Tibial artery (tissue), 4 donors: ENCODE measurements at regions not wholly inside any gene's neighbourhood (a gene's known extent, or its start where the extent isn't known, plus 50 kb on each side); places are given as distances from the start of the nearest gene placed in this dataset.

ENCODE experiments used
- DNase-seq, 2 donors: peaks; one replicate each; pipeline ENCODE4 v3.0.0-alpha.2; 2019
- H3K27ac ChIP-seq, 2 donors: fragments of 200-600 bp; sonication (generic) in 1 of 2; 1 replicate in 1 of 2; 2 replicates in 1 of 2; pipeline ENCODE4 v1.5.1; 2018 to 2019; ENCODE audit warnings: mild to moderate bottlenecking in 1 of 2
- H3K27me3 ChIP-seq, 2 donors: fragments of 200-600 bp; sonication (generic) in 1 of 2; one replicate each; pipeline versions ENCODE4 v1.5.1 to v1.6.0; 2016 to 2019
- H3K36me3 ChIP-seq, 3 donors: fragments of 200-600 bp; sonication (generic) in 2 of 3; one replicate each; pipeline ENCODE4 v1.5.1; 2016 to 2019; ENCODE audit warnings: mild to moderate bottlenecking in 2 of 3
- H3K4me1 ChIP-seq, 4 donors: fragments of 200-600 bp; sonication (generic) in 2 of 4; 1 replicate in 3 of 4; 2 replicates in 1 of 4; pipeline ENCODE4 v1.5.1; 2016 to 2019
- H3K4me3 ChIP-seq, 2 donors: fragments of 200-600 bp; sonication (generic) in 1 of 2; 1 replicate in 1 of 2; 2 replicates in 1 of 2; pipeline ENCODE4 v1.5.1; 2018 to 2019; ENCODE audit warnings: mild to moderate bottlenecking in 2 of 2
- H3K9me3 ChIP-seq, 3 donors: fragments of 200-600 bp; sonication (generic) in 1 of 3; one replicate each; pipeline ENCODE4 v1.5.1; 2016 to 2019
- intact Hi-C: fragments of 100-400 bp; cut with DNase I; formaldehyde crosslinking; loops from one replicate; pipeline ENCODE4 v1.15.0; 2023; ENCODE audit warnings: low total_unique reads
- TF ChIP-seq, protein P1 (sequence below), 2 experiments: fragments of 200-600 bp in 1 of 2; fragments of 450-650 bp in 1 of 2; IDR thresholded peaks; one replicate each; pipeline ENCODE4 v1.5.1; 2017 to 2019; ENCODE audit warnings: antibody characterized with exemption in 2 of 2, mild to moderate bottlenecking in 1 of 2, moderate library complexity in 1 of 2

DNA sequence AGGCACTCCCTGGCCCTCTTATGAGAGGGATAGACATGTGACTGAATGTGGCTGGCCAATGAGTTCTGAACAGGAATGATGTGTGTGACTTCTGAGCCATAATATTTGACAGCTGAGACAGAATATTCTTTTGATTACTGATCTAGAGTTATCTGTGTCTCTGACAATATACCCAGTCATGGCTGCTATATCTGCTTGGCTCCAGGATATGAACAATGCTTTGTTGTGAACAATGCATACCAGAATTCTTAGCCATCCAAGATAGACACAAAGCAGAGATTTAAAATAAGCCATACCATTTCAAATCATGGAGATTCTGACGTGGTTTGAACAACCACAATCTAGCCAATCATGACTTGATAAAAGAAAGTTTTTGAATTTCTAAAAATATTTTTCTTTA lies 840.3 kb upstream of the SEMA6A start:
- H3K9me3 ChIP-seq, result no peaks in the 10 kb centered on the region
- H3K27ac ChIP-seq, result no peak overlapping the region
- H3K4me1 ChIP-seq, result no peaks in the 10 kb centered on the region
- intact Hi-C loops, result no loop called here
- TF ChIP-seq, protein P1, sequence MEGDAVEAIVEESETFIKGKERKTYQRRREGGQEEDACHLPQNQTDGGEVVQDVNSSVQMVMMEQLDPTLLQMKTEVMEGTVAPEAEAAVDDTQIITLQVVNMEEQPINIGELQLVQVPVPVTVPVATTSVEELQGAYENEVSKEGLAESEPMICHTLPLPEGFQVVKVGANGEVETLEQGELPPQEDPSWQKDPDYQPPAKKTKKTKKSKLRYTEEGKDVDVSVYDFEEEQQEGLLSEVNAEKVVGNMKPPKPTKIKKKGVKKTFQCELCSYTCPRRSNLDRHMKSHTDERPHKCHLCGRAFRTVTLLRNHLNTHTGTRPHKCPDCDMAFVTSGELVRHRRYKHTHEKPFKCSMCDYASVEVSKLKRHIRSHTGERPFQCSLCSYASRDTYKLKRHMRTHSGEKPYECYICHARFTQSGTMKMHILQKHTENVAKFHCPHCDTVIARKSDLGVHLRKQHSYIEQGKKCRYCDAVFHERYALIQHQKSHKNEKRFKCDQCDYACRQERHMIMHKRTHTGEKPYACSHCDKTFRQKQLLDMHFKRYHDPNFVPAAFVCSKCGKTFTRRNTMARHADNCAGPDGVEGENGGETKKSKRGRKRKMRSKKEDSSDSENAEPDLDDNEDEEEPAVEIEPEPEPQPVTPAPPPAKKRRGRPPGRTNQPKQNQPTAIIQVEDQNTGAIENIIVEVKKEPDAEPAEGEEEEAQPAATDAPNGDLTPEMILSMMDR (IDR thresholded peaks at IDR 0.05), result no peak
- no peak overlapping the region for H3K4me3 ChIP-seq
- H3K27me3 ChIP-seq, result no peaks in the 10 kb centered on the region
- no peaks in the 10 kb centered on the region for H3K36me3 ChIP-seq
- no peak for DNase-seq

DNA sequence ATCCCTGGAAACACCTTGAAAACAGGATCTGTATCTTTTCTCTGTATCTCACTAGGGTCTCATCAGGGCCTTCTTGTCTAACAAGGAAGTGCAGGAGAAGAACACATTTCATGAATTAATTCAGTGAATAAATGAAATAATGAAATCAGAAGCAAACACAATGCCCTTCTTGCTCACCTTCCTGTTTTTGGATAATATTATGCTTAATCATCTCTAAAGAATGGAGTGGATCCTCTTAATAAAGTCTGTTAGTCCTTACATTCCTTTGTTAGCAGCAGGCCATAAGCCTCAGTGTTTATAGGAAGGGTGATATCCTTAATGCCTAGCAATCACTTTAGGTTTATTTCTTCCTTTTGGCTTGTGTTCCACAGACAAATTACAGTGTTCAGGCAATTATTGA lies 837.1 kb upstream of the SEMA6A start:
- intact Hi-C loops, result no loop called here
- TF ChIP-seq, protein P1 (IDR thresholded peaks at IDR 0.05), result no peak
- DNase-seq, result no peak
- Histone ChIP-seq H3K4me1 (no peaks in the 10 kb centered on the region), H3K4me3 (no peak overlapping the region), H3K27me3 (no peaks in the 10 kb centered on the region), H3K27ac (no peak overlapping the region), H3K36me3 (no peaks in the 10 kb centered on the region), H3K9me3 (no peaks in the 10 kb centered on the region)

DNA sequence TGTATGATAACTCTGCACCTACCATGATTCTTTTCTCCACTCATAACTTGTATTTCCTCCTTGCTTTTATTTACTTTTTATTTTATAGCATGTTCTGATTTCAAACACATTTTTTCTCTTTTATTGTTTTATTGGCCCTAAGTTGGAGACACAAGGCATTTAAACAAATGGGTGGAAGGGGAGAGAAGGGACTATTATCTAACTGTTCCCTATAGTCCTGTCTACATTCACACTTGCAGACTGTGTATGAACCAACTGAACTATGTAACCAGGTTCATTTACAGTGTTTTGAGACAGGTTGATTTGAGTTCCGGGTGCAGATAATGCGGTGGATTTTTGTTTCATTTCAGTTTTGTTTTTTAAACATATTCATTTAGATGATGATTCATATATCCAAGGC lies 830.6 kb upstream of the SEMA6A start:
- TF ChIP-seq, protein P1 (IDR thresholded peaks at IDR 0.05), result no peak
- Histone ChIP-seq H3K4me3 (no peak overlapping the region), H3K36me3 (no peaks in the 10 kb centered on the region), H3K27me3 (no peaks in the 10 kb centered on the region), H3K9me3 (no peaks in the 10 kb centered on the region), H3K27ac (no peak overlapping the region), H3K4me1 (no peaks in the 10 kb centered on the region)
- DNase-seq, result no peak
- intact Hi-C loops, result no loop called here

DNA sequence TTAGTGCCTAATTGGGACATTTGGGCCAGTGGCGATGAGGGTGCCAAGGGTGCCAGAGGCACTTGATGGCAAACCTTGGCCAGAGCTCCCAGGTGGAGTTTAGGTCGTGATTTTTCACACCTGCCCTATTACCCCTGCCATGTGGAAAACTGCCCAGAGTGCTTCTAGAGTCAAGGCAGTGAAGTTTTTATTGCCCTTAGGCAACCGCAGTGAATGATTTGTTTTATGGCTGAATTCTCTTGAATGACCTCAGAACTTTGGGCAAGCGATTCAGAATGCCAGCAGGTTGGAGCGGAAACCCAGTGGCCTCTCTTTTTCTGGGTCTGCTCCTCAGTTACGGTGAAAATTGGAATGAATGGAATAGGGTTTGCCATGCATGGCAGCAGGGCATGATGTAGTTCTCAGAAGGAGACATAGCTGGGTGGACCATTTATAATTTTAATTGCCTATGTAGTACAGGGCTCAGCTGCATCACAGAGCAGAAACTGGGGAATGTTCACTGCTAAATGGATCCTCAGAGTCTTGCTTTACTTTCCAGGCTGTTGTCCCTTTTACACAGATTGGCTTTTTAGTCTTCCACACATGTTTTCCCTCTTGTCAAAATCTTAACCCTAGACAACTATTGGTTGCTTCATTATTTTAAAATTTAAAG lies 820.0 kb upstream of the SEMA6A start:
- DNase-seq, result no peak

DNA sequence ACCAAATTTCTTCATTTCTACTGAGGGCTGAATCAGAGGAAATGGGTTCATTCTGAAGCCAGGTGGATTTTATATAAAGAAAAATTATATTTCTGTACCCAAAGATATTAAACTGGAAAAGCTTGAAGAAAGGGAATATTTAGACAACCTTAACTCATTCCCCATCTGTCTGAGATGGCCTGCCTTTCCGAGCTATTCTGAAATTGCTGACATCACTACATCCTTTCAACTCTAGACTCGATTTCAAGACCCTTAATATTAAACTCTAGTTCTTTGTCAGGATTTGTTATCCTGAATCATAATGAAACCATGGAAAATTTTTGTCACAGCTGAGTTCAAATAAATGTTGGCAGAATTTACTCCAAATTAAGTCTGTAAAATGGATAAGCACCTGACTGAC lies 818.5 kb upstream of the SEMA6A start:
- Histone ChIP-seq H3K36me3 (no peaks in the 10 kb centered on the region), H3K9me3 (no peaks in the 10 kb centered on the region), H3K27me3 (no peaks in the 10 kb centered on the region), H3K4me1 (no peaks in the 10 kb centered on the region), H3K4me3 (no peak overlapping the region), H3K27ac (no peak overlapping the region)
- DNase-seq, result no peak
- intact Hi-C loops, result no loop called here
- TF ChIP-seq, protein P1 (IDR thresholded peaks at IDR 0.05), result no peak

More for the DNA sequence above, 820.0 kb upstream of the SEMA6A start:
- Histone ChIP-seq H3K27me3 (no peaks in the 10 kb centered on the region), H3K4me1 (no peaks in the 10 kb centered on the region), H3K9me3 (no peaks in the 10 kb centered on the region), H3K27ac (no peak overlapping the region), H3K4me3 (no peak overlapping the region), H3K36me3 (no peaks in the 10 kb centered on the region)
- TF ChIP-seq, protein P1 (IDR thresholded peaks at IDR 0.05), result no peak
- intact Hi-C loops, result no loop called here

DNA sequence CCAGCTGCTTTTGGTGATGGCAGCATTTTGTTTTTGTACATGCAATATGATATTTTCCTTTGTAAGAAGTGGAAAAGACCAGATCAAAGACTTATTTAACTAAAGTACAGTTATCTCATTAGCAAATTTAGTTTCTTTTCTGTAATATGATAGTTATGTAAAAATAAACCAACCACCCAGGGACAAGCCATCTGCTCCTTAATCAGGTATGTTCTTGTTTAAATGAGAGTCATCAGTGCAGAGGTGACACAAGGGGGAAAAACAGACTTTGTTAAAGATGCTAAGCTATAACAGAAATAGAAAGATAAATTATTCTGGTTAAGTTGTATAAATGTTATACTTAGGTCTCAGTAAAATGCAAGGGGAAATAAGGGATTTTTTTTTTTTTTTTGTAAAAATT lies 805.7 kb upstream of the SEMA6A start:
- Histone ChIP-seq H3K27ac (no peak overlapping the region), H3K9me3 (no peaks in the 10 kb centered on the region), H3K27me3 (no peaks in the 10 kb centered on the region), H3K4me3 (no peak overlapping the region), H3K36me3 (no peaks in the 10 kb centered on the region), H3K4me1 (no peaks in the 10 kb centered on the region)
- intact Hi-C loops, result no loop called here
- DNase-seq, result no peak
- TF ChIP-seq, protein P1 (IDR thresholded peaks at IDR 0.05), result no peak
